ENCODE measurements at regions not wholly inside any gene's neighbourhood (a gene's known extent, or its start where the extent isn't known, plus 50 kb on each side); places are given as distances from the start of the nearest gene placed in this dataset.

DNA sequence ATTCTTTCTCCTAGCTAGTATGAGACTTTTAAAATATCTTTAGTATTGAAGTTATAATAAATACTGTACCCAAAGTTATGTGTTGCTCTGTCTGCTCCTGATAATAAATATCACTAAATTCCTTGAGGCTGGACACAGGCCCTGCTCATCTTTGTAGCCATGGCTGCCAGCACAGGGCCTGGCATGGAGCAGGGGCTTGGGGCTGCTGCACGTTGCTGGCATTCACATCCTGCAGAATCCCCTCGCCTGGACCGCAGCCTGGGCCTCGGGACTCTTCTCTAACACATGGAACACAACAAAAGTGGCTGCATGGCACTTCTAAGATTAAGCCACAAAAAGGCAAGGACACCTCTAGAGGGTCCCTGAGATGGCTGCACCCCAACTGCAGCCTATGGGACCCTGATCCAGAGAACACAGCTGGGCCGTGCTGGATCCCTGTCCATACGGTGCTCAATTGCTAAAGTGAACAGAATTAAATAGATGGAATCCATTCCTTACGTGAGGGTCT is 477.5 kb upstream of the MYT1L start:
- 77 to 78% methylated on average over 7 of the region's 7 CpGs for WGBS, 2 donors
- DNase-seq (ENCODE audit: low spot score in 2 of 2) = peak in 1 of 2 donors; percentile 43
- TF ChIP-seq POLR2A (IDR thresholded peaks at IDR 0.05) = no peak
- TF ChIP-seq, protein P1, sequence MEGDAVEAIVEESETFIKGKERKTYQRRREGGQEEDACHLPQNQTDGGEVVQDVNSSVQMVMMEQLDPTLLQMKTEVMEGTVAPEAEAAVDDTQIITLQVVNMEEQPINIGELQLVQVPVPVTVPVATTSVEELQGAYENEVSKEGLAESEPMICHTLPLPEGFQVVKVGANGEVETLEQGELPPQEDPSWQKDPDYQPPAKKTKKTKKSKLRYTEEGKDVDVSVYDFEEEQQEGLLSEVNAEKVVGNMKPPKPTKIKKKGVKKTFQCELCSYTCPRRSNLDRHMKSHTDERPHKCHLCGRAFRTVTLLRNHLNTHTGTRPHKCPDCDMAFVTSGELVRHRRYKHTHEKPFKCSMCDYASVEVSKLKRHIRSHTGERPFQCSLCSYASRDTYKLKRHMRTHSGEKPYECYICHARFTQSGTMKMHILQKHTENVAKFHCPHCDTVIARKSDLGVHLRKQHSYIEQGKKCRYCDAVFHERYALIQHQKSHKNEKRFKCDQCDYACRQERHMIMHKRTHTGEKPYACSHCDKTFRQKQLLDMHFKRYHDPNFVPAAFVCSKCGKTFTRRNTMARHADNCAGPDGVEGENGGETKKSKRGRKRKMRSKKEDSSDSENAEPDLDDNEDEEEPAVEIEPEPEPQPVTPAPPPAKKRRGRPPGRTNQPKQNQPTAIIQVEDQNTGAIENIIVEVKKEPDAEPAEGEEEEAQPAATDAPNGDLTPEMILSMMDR (IDR thresholded peaks at IDR 0.05) = no peak
- no peak overlapping the region for H3K4me3 ChIP-seq (ENCODE audit: low read depth, poor library complexity, severe bottlenecking)
- intact Hi-C loops (cut with DNase I; ENCODE audit: low total_unique reads) = no loop called here

DNA sequence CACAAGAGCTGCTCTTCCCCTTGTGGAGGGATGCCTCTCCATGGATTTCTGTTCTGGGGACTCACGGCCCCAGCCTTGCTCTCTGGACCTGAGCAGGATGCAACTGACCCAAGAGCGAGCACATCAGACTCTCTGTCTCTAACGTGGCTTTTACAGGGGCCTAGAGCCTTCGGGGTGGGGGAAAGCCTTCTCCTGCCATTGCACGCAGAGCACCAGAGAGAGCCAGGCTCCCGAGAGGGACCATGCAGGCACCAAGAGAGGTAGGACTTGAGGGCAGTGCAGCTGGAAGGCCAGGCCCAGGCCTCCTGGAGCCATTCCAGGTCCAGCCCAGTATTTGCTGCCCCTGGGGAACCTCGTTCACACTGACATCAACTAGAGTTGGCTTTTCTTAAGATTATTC is 475.6 kb upstream of the MYT1L start:
- peak in 1 of 2 donors; percentile 72 for DNase-seq (ENCODE audit: low spot score in 2 of 2)
- no peak overlapping the region for H3K4me3 ChIP-seq (ENCODE audit: low read depth, poor library complexity, severe bottlenecking)
- 82 to 89% methylated on average over 7 of the region's 7 CpGs for WGBS, 2 donors
- intact Hi-C loops (cut with DNase I; ENCODE audit: low total_unique reads) = no loop called here
- TF ChIP-seq, protein P1 (IDR thresholded peaks at IDR 0.05) = no peak
- TF ChIP-seq POLR2A (IDR thresholded peaks at IDR 0.05) = no peak

DNA sequence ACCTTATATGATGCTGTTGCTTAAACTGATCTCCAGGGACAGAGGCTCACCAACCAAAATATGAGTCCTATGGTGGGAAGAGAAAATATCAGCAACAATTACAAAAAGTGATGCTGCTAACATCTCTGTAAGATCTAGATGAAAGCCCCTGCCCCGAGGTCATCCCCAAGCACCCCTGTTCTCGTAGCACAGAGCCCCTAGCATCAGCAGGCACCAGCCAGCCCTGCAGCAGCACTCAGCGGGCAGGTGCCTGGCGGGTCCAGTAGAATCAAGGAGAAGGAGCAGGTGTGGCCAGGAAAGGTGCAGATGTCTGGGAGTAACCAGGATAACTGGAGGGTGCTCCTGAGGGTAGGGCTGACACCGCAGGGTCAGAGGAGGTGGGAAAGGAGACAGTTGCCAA is 474.2 kb upstream of the MYT1L start:
- TF ChIP-seq, protein P1 (IDR thresholded peaks at IDR 0.05) = no peak
- TF ChIP-seq POLR2A (IDR thresholded peaks at IDR 0.05) = no peak
- 70 to 73% methylated on average over 5 of the region's 5 CpGs for WGBS, 2 donors
- no peak overlapping the region for H3K4me3 ChIP-seq (ENCODE audit: low read depth, poor library complexity, severe bottlenecking)
- peak in 1 of 2 donors; percentile 66 for DNase-seq (ENCODE audit: low spot score in 2 of 2)
- intact Hi-C loops (cut with DNase I; ENCODE audit: low total_unique reads) = no loop called here

DNA sequence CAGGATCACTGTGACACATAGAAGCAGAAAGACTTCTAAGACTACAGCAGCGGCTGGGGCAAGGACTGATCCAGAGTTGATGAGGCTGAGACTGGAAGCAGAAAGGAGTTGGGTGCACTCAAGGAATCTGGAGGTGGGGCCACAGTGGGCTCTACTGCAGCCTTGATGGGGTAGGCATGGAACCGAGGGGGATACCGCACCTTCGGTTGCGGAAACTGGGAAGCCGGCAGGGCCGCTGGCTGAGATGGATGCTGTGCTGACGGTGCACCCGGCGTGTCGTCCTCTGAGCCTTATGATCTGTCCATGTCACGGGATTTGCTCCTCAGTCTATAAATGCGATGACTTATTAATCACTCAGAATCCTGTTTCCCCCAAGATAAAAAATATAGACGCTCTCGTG is 473.5 kb upstream of the MYT1L start:
- intact Hi-C loops (cut with DNase I; ENCODE audit: low total_unique reads) = no loop called here
- peak in 1 of 2 donors; percentile 58 for DNase-seq (ENCODE audit: low spot score in 2 of 2)
- 91 to 97% methylated on average over 15 of the region's 15 CpGs for WGBS, 2 donors
- TF ChIP-seq, protein P1 (IDR thresholded peaks at IDR 0.05) = no peak
- TF ChIP-seq POLR2A (IDR thresholded peaks at IDR 0.05) = no peak
- no peak overlapping the region for H3K4me3 ChIP-seq (ENCODE audit: low read depth, poor library complexity, severe bottlenecking)

DNA sequence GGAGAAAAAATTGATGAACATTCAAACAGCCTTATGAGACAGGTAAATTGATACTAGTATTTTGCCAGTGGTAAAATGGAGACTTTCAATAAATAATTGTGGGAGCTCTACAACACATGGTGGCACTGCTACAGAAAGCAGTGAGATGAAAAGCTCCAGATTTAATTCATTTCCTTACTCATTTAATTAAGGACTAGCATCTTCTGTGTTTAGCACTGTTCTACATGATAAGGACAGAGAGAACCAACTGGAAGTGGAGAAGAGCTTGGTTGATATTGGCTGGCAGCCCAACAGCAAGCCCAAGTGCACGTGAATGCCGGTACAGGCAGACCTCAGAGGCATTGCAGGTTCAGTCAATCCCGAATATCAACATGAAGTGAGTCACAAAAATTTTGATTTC is 470.4 kb upstream of the MYT1L start:
- TF ChIP-seq, protein P1 (IDR thresholded peaks at IDR 0.05) = no peak
- no peak for TF ChIP-seq POLR2A (IDR thresholded peaks at IDR 0.05)
- DNase-seq (ENCODE audit: low spot score in 2 of 2) = no peak
- no peak overlapping the region for H3K4me3 ChIP-seq (ENCODE audit: low read depth, poor library complexity, severe bottlenecking)
- intact Hi-C loops (cut with DNase I; ENCODE audit: low total_unique reads) = no loop called here
- 61 to 62% methylated on average over 3 of the region's 3 CpGs for WGBS, 2 donors

DNA sequence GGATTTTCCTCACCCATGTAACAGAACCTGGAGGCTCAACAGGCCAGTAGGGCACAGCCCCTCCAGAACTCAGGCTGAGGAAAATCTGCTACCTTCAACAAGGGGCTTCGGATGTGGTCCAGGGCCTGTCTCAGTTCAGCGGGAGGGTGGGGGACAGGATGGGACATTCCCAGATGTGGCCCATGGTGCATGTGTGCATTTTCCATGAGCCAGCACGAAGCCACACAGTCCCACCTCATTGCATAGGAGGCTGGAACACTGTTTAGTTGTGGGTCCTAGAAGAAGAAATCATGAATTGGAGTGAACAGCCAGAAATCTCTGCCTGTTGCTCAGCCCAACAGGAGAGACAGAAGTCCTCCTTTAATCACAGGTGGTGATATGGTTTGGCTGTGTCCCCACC is 469.6 kb upstream of the MYT1L start:
- H3K4me3 ChIP-seq (ENCODE audit: low read depth, poor library complexity, severe bottlenecking) = no peak overlapping the region
- 87 to 91% methylated on average over 3 of the region's 3 CpGs for WGBS, 2 donors
- TF ChIP-seq, protein P1 (IDR thresholded peaks at IDR 0.05) = no peak
- no peak for TF ChIP-seq POLR2A (IDR thresholded peaks at IDR 0.05)
- intact Hi-C loops (cut with DNase I; ENCODE audit: low total_unique reads) = no loop called here
- DNase-seq (ENCODE audit: low spot score in 2 of 2) = no peak

Measured in lower leg skin (tissue), 4 donors.